ENCODE measurements at regions not wholly inside any gene's neighbourhood (a gene's known extent, or its start where the extent isn't known, plus 50 kb on each side); places are given as distances from the start of the nearest gene placed in this dataset.

DNA sequence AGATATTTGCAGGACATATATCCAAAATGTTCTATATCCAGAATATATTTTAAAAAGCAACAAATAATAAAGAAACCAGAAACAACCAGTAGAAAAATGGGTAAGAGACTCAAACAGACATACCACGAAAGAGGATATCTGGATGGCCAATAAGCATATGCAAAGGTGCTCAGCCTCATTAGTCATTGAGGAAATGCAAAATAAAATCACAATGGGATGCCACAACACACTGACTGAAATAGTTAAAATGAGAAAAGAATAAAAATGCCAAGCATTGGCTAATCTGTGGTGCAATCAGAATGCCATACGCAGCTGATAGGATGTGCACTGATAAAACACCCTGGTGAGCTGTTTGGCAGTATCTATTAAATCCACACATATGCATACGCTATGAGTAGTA, 265.8 kb upstream of the ANKH start:
- Histone ChIP-seq H3K36me3 (replicated peaks in 1 of 2; ENCODE audit: control insufficient read depth in 1 of 2, insufficient read depth in 2 of 2, low read length in 1 of 2) (no peaks in the 10 kb centered on the region), H3K4me2 (no peak overlapping the region), H3K4me3 (ENCODE audit: low read depth in 2 of 2, low read length in 1 of 2) (no peak overlapping the region), H3K9ac (no peak overlapping the region), H3K27me3 (ENCODE audit: insufficient read depth) (no peaks in the 10 kb centered on the region; the same call in 1 of the 2 replicates), H3K27ac (ENCODE audit: low read depth in 2 of 2, low read length in 1 of 2) (no peak overlapping the region), H3K79me2 (ENCODE audit: insufficient read depth) (no peaks in the 10 kb centered on the region), H4K20me1 (ENCODE audit: insufficient read depth) (no peaks in the 10 kb centered on the region), H3K9me3 (no peaks in the 10 kb centered on the region), H3K9me2 (no peaks in the 10 kb centered on the region), H2AFZ (ENCODE audit: low read depth) (no peak overlapping the region), H3K4me1 (ENCODE audit: control insufficient read depth in 1 of 2, insufficient read depth in 2 of 2, low read depth in 1 of 2, low read length in 1 of 2) (no peaks in the 10 kb centered on the region), H3F3A (replicated peaks; ENCODE audit: insufficient read depth) (no peaks in the 10 kb centered on the region)
- DNase-seq, result no peak
- CTCF ChIA-PET, result no interaction called here
- no peak for TF ChIP-seq GABPA (IDR thresholded peaks at IDR 0.05; ENCODE audit: low read depth)
- no peak for TF ChIP-seq RXRA (IDR thresholded peaks at IDR 0.05; ENCODE audit: borderline replicate concordance, low read depth)
- TF ChIP-seq FOXM1 (IDR thresholded peaks at IDR 0.05; ENCODE audit: low read depth), result no peak
- TF ChIP-seq SIN3A (IDR thresholded peaks at IDR 0.05; ENCODE audit: borderline replicate concordance, low read depth, low read length), result no peak
- TF ChIP-seq TEAD4 (IDR thresholded peaks at IDR 0.05; ENCODE audit: borderline replicate concordance, insufficient read depth), result no peak
- no peak for TF ChIP-seq POLR2AphosphoS5 (IDR thresholded peaks at IDR 0.05; ENCODE audit: low read depth, low read length)
- TF ChIP-seq TAF1 (IDR thresholded peaks at IDR 0.05; ENCODE audit: borderline replicate concordance, low read depth, low read length), result no peak
- TF ChIP-seq CHD2 (IDR thresholded peaks at IDR 0.05; ENCODE audit: low read length, partially characterized antibody), result no peak
- TF ChIP-seq FOSL2 (IDR thresholded peaks at IDR 0.05; ENCODE audit: borderline replicate concordance, low read depth), result no peak
- TF ChIP-seq, protein P1, sequence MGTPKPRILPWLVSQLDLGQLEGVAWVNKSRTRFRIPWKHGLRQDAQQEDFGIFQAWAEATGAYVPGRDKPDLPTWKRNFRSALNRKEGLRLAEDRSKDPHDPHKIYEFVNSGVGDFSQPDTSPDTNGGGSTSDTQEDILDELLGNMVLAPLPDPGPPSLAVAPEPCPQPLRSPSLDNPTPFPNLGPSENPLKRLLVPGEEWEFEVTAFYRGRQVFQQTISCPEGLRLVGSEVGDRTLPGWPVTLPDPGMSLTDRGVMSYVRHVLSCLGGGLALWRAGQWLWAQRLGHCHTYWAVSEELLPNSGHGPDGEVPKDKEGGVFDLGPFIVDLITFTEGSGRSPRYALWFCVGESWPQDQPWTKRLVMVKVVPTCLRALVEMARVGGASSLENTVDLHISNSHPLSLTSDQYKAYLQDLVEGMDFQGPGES (IDR thresholded peaks at IDR 0.05; ENCODE audit: low read depth, low read length), result no peak
- TF ChIP-seq GATA2 (CRISPR knock-in tag; IDR thresholded peaks at IDR 0.05), result no peak
- no peak for TF ChIP-seq REST (IDR thresholded peaks at IDR 0.05; ENCODE audit: low read depth, low read length)
- no peak for TF ChIP-seq SMC3 (IDR thresholded peaks at IDR 0.05; ENCODE audit: low read depth, low read length)
- no peak for TF ChIP-seq PBX3 (IDR thresholded peaks at IDR 0.05)
- no peak for TF ChIP-seq CTCF (IDR thresholded peaks at IDR 0.05)
- TF ChIP-seq MXI1 (IDR thresholded peaks at IDR 0.05; ENCODE audit: low read depth, low read length), result no peak
- WGBS (ENCODE audit: low lambda C conversion rate), result 34% methylated on average over 3 of the region's 3 CpGs
- POLR2A ChIA-PET, result no interaction called here

Data from SK-N-SH (cell line).